Endodermal cell (in vitro differentiated cells): ENCODE measurements at regions not wholly inside any gene's neighbourhood (a gene's known extent, or its start where the extent isn't known, plus 50 kb on each side); places are given as distances from the start of the nearest gene placed in this dataset.

Experiments
- DNase-seq: peaks from one replicate; pipeline ENCODE4 v3.0.0-alpha.2; 2017
- H3K27ac ChIP-seq: 2 replicates; pipeline ENCODE4 v1.5.1; 2013; ENCODE audit warnings: mild to moderate bottlenecking, low read depth, low read length, moderate library complexity
- H3K27me3 ChIP-seq: 2 replicates; pipeline ENCODE4 v1.6.1; 2013; ENCODE audit warnings: mild to moderate bottlenecking, low read length, moderate library complexity; ENCODE audit not compliant: insufficient read depth, control insufficient read depth, poor library complexity, severe bottlenecking
- H3K36me3 ChIP-seq: 2 replicates; pipeline ENCODE4 v1.7.0; 2013; ENCODE audit warnings: mild to moderate bottlenecking, low read length, moderate library complexity; ENCODE audit not compliant: control insufficient read depth, insufficient read depth
- H3K4me1 ChIP-seq: one replicate; pipeline ENCODE4 v1.7.0; 2013; ENCODE audit warnings: low read length; ENCODE audit not compliant: control insufficient read depth, insufficient read depth
- H3K4me3 ChIP-seq: 2 replicates; pipeline ENCODE4 v1.5.1; 2013; ENCODE audit warnings: mild to moderate bottlenecking, low read length, moderate library complexity
- H3K9ac ChIP-seq: 2 replicates; pipeline ENCODE4 v1.6.1; 2013; ENCODE audit warnings: mild to moderate bottlenecking, low read length, moderate library complexity; ENCODE audit not compliant: poor library complexity, severe bottlenecking; ENCODE audit errors: extremely low read depth
- H3K9me3 ChIP-seq: 2 replicates; pipeline ENCODE4 v1.6.1; 2013; ENCODE audit warnings: mild to moderate bottlenecking, low read length, moderate library complexity; ENCODE audit not compliant: control insufficient read depth
- H3K27ac Mint-ChIP-seq: 2 replicates; pipeline ENCODE4 v1.8.0; 2020; ENCODE audit warnings: mixed read lengths
- H3K27me3 Mint-ChIP-seq: 2 replicates; pipeline ENCODE4 v1.8.0; 2021; ENCODE audit warnings: mild to moderate bottlenecking, mixed read lengths; ENCODE audit not compliant: insufficient read depth
- H3K36me3 Mint-ChIP-seq: 2 replicates; pipeline ENCODE4 v1.8.0; 2020; ENCODE audit warnings: low read depth, mixed read lengths
- H3K4me1 Mint-ChIP-seq: 2 replicates; pipeline ENCODE4 v1.8.0; 2020; ENCODE audit warnings: mixed read lengths
- H3K4me3 Mint-ChIP-seq: 2 replicates; pipeline ENCODE4 v1.8.0; 2020; ENCODE audit warnings: mild to moderate bottlenecking, moderate library complexity, mixed read lengths
- H3K9me3 Mint-ChIP-seq: 2 replicates; pipeline ENCODE4 v1.8.0; 2020; ENCODE audit warnings: mild to moderate bottlenecking, mixed read lengths
- WGBS, 2 experiments: methylation state at CpG; one replicate each; pipeline versions ENCODE4 v1.1.5 to v1.1.7; 2013; ENCODE audit warnings: missing lambda C conversion rate in 2 of 2, mixed read lengths in 1 of 2; ENCODE audit not compliant: insufficient coverage in 1 of 2, insufficient read length in 1 of 2; 5-methylcytosine and 5-hydroxymethylcytosine counted together
- TF ChIP-seq, protein P1 (sequence below): fragments of 200-600 bp; sonication (generic); conservative IDR thresholded peaks from 2 replicates; pipeline ENCODE4 v1.5.0; 2021; ENCODE audit warnings: antibody characterized with exemption, mild to moderate bottlenecking

DNA sequence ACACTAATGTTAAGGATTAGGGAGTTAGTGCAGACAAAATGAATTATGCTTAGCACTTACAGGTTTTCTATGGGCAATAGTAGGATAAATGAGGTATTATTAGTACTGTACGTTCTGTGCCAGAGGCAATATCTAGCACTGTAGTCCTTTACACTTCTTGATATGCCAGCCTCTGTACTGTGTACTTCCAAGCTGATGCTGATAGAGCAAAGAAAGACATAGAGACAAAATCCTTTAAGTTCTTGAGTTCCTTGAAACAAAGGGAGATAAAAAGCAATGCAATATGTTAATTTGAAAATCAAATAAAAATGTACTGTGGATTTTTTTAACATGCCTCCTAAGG lies 1234.0 kb upstream of the NXPH2 start:
- Histone ChIP-seq H3K27ac (no peak overlapping the region), H3K9ac (no peak overlapping the region), H3K4me1 (no peaks in the 10 kb centered on the region), H3K9me3 (no peaks in the 10 kb centered on the region), H3K36me3 (no peaks in the 10 kb centered on the region), H3K27me3 (no peaks in the 10 kb centered on the region), H3K4me3 (no peak overlapping the region)
- Mint-ChIP-seq H3K27ac (no peak overlapping the region), H3K4me1 (no peaks in the 10 kb centered on the region), H3K27me3 (no peaks in the 10 kb centered on the region), H3K4me3 (no peak overlapping the region), H3K36me3 (no peaks in the 10 kb centered on the region), H3K9me3 (no peaks in the 10 kb centered on the region)
- 94% methylated on average over 1 of the region's 1 CpG; no CpG with 5 or more reads in 1 of the 2 experiments for WGBS, 2 experiments
- DNase-seq, result no peak
- TF ChIP-seq, protein P1, sequence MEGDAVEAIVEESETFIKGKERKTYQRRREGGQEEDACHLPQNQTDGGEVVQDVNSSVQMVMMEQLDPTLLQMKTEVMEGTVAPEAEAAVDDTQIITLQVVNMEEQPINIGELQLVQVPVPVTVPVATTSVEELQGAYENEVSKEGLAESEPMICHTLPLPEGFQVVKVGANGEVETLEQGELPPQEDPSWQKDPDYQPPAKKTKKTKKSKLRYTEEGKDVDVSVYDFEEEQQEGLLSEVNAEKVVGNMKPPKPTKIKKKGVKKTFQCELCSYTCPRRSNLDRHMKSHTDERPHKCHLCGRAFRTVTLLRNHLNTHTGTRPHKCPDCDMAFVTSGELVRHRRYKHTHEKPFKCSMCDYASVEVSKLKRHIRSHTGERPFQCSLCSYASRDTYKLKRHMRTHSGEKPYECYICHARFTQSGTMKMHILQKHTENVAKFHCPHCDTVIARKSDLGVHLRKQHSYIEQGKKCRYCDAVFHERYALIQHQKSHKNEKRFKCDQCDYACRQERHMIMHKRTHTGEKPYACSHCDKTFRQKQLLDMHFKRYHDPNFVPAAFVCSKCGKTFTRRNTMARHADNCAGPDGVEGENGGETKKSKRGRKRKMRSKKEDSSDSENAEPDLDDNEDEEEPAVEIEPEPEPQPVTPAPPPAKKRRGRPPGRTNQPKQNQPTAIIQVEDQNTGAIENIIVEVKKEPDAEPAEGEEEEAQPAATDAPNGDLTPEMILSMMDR, result no peak

DNA sequence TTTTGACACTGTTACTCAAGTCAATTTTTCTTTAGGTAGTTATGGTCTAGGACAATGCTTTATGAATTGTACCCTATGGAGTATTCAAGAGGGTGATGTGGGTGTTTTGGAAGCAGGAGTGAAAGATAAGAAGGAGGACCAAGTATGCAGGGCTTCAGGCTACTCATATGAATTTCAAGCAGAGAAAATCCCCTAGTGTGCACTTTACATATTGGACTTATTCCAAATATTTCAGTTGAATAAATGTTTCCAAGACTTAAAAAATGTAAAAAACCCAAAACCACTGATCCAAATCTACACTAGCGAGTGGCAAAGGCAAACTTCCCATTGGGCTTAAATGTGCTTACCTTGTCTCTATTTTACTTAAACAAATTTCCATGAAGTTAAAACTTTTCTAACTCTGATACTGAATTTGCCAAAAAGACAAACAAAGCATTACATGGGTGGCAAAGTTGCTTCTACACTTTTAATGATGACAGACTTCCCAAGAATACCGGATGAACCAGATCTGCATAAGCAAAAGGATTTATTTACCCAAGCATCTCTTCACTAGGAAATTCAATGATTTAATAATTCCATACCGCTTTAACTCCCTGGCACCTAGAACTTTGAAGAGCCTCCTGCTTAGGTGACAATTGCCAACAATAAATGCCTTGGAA lies 1233.5 kb upstream of the NXPH2 start:
- Mint-ChIP-seq H3K27me3 (no peaks in the 10 kb centered on the region), H3K4me3 (no peak overlapping the region), H3K27ac (no peak overlapping the region), H3K36me3 (no peaks in the 10 kb centered on the region), H3K4me1 (no peaks in the 10 kb centered on the region), H3K9me3 (no peaks in the 10 kb centered on the region)
- DNase-seq, result no peak
- TF ChIP-seq, protein P1, result no peak
- Histone ChIP-seq H3K27ac (no peak overlapping the region), H3K9me3 (no peaks in the 10 kb centered on the region), H3K4me1 (no peaks in the 10 kb centered on the region), H3K4me3 (no peak overlapping the region), H3K27me3 (no peaks in the 10 kb centered on the region), H3K9ac (no peak overlapping the region), H3K36me3 (no peaks in the 10 kb centered on the region)
- 93 to 100% methylated on average over 1 to 3 of the region's 3 CpGs for whole genome bisulfite sequencing, 2 experiments

DNA sequence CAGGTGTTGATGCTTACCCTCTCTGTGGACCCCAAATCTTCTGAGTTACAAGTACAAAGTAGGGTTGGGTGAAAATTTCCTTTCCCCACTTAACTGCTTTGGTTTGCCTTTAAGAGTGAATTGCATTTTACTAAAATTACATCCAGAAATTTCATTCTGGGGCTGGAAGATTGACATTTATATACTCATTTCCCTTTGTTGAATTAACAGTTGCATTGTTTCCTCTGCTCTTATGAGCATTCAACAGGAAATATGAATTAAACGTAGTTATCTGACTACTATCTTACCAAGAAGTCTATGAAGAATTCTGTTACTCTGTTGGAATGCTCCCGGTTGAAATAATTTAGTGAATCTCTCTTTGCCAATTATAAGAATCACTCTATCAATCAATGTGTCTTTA lies 1231.1 kb upstream of the NXPH2 start:
- H3K27me3 Mint-ChIP-seq, result no peaks in the 10 kb centered on the region
- no peaks in the 10 kb centered on the region for H3K9me3 Mint-ChIP-seq
- H3K4me3 ChIP-seq, result no peak overlapping the region
- no peak for DNase-seq
- 83 to 100% methylated on average over 2 of the region's 2 CpGs for WGBS, 2 experiments
- no peak overlapping the region for H3K27ac Mint-ChIP-seq
- no peak overlapping the region for H3K27ac ChIP-seq
- H3K4me3 Mint-ChIP-seq, result no peak overlapping the region
- H3K4me1 ChIP-seq, result no peaks in the 10 kb centered on the region
- H3K27me3 ChIP-seq, result no peaks in the 10 kb centered on the region
- H3K9me3 ChIP-seq, result no peaks in the 10 kb centered on the region
- H3K4me1 Mint-ChIP-seq, result no peaks in the 10 kb centered on the region
- H3K36me3 Mint-ChIP-seq, result no peaks in the 10 kb centered on the region
- H3K36me3 ChIP-seq, result no peaks in the 10 kb centered on the region
- no peak overlapping the region for H3K9ac ChIP-seq
- TF ChIP-seq, protein P1, result no peak
